B cell (primary cell): ENCODE measurements at regions not wholly inside any gene's neighbourhood (a gene's known extent, or its start where the extent isn't known, plus 50 kb on each side); places are given as distances from the start of the nearest gene placed in this dataset.

Experiments
- ATAC-seq: fragments of 200-7000 bp; cut with Tn5 transposase; one replicate; pipeline ENCODE4 v1.10.0; 2021; ENCODE audit warnings: low read depth, mild to moderate bottlenecking, moderate number of reproducible peaks, moderate library complexity
- CTCF ChIA-PET: fragments of 350-600 bp; sonication (Branson Sonifier 250); formaldehyde crosslinking; loops from one replicate; lab custom pipeline; 2021; ENCODE audit warnings: antibody characterized with exemption, inconsistent platforms; lab: Charles Lee
- POLR2A ChIA-PET: fragments of 350-600 bp; sonication (Branson Sonifier 250); formaldehyde crosslinking; loops from one replicate; lab custom pipeline; 2021; ENCODE audit warnings: antibody characterized with exemption; lab: Charles Lee
- DNase-seq: peaks from one replicate; pipeline ENCODE4 v3.0.0; 2013
- H2AFZ ChIP-seq: 2 replicates; pipeline ENCODE4 v1.6.1; 2012; ENCODE audit warnings: mild to moderate bottlenecking, low read depth, low read length; ENCODE audit not compliant: insufficient read depth, poor library complexity, severe bottlenecking
- H3K27ac ChIP-seq, 2 donors: 1 replicate in 1 of 2; 2 replicates in 1 of 2; pipeline ENCODE4 v1.5.1; 2012 to 2013; ENCODE audit warnings: low read length in 2 of 2, mild to moderate bottlenecking in 2 of 2, moderate library complexity in 1 of 2
- H3K27me3 ChIP-seq, 4 experiments: fragments of 200-600 bp in 1 of 4; sonication (generic) in 1 of 4; replicated peaks in 1 of 4; 1 replicate in 2 of 4; 2 replicates in 2 of 4; pipeline versions ENCODE4 v1.6.1 to v1.7.0; 2013 to 2016; ENCODE audit warnings: low read length in 3 of 4, mild to moderate bottlenecking in 2 of 4, mixed read lengths in 1 of 4, moderate library complexity in 1 of 4; ENCODE audit not compliant: insufficient read depth in 4 of 4, control insufficient read depth in 3 of 4; ENCODE audit errors: control extremely low read depth in 1 of 4
- H3K36me3 ChIP-seq, 2 experiments: replicated peaks in 1 of 2; 1 replicate in 1 of 2; 2 replicates in 1 of 2; pipeline versions ENCODE4 v1.6.1 to v1.7.1; 2013; ENCODE audit warnings: low read length in 1 of 2; ENCODE audit not compliant: insufficient read depth in 2 of 2, control insufficient read depth in 1 of 2; ENCODE audit errors: control extremely low read depth in 1 of 2, extremely low read depth in 1 of 2
- H3K4me1 ChIP-seq, 2 donors: fragments of 200-600 bp in 1 of 2; sonication (generic) in 1 of 2; 1 replicate in 1 of 2; 2 replicates in 1 of 2; pipeline versions ENCODE4 v1.5.1 to v1.6.1; 2013 to 2017; ENCODE audit warnings: low read length in 2 of 2; ENCODE audit not compliant: control insufficient read depth in 2 of 2, insufficient read depth in 2 of 2
- H3K4me2 ChIP-seq: replicated peaks from 2 replicates; pipeline ENCODE3; 2012; ENCODE audit warnings: mild to moderate bottlenecking, low read depth, low read length; ENCODE audit not compliant: poor library complexity, severe bottlenecking
- H3K4me3 ChIP-seq, 5 experiments: fragments of 200-600 bp in 1 of 5; sonication (generic) in 1 of 5; 1 replicate in 3 of 5; 2 replicates in 2 of 5; pipeline versions ENCODE4 v1.5.1 to v1.7.0; 2011 to 2016; ENCODE audit warnings: low read length in 4 of 5, mild to moderate bottlenecking in 4 of 5, low read depth in 2 of 5, control low read depth in 1 of 5, moderate library complexity in 1 of 5; ENCODE audit not compliant: insufficient read depth in 1 of 5; ENCODE audit errors: control extremely low read depth in 1 of 5, extremely low read depth in 1 of 5
- H3K79me2 ChIP-seq: fragments of 200-600 bp; sonication (generic); one replicate; pipeline ENCODE4 v1.6.0; 2016; ENCODE audit warnings: low read length; ENCODE audit not compliant: control insufficient read depth, insufficient read depth
- H3K9ac ChIP-seq: fragments of 200-600 bp; sonication (generic); 2 replicates; pipeline ENCODE4 v1.6.1; 2017; ENCODE audit warnings: mild to moderate bottlenecking, low read length, moderate library complexity
- H3K9me3 ChIP-seq, 3 donors: one replicate each; pipeline versions ENCODE4 v1.6.1 to v1.7.1; 2013; ENCODE audit warnings: low read length in 2 of 3; ENCODE audit not compliant: control insufficient read depth in 2 of 3, insufficient read depth in 1 of 3; ENCODE audit errors: control extremely low read depth in 1 of 3
- H4K20me1 ChIP-seq: 2 replicates; pipeline ENCODE4 v1.6.0; 2012; ENCODE audit warnings: mild to moderate bottlenecking, low read length; ENCODE audit not compliant: insufficient read depth, control insufficient read depth, poor library complexity, severe bottlenecking
- H3K27ac Mint-ChIP-seq: one replicate; pipeline ENCODE4 v1.8.0; 2021; ENCODE audit warnings: mixed read lengths
- H3K27me3 Mint-ChIP-seq: one replicate; pipeline ENCODE4 v1.8.0; 2021; ENCODE audit warnings: mixed read lengths
- H3K4me1 Mint-ChIP-seq: one replicate; pipeline ENCODE4 v1.8.0; 2021; ENCODE audit warnings: mixed read lengths
- H3K4me3 Mint-ChIP-seq: one replicate; pipeline ENCODE4 v1.8.0; 2021; ENCODE audit warnings: mixed read lengths
- H3K9me3 Mint-ChIP-seq: one replicate; pipeline ENCODE4 v1.8.0; 2022; ENCODE audit warnings: mixed read lengths; ENCODE audit not compliant: insufficient read depth
- CTCF ChIP-seq: fragments of 200-600 bp; IDR thresholded peaks from one replicate; pipeline ENCODE4 v1.8.0; 2022; ENCODE audit warnings: antibody characterized with exemption, mild to moderate bottlenecking
- EZH2 ChIP-seq: IDR thresholded peaks from 2 replicates; pipeline ENCODE4 v1.6.1; 2012; ENCODE audit warnings: borderline replicate concordance, low read depth, mild to moderate bottlenecking, moderate library complexity, low read length; ENCODE audit not compliant: insufficient read depth, poor library complexity, severe bottlenecking
- WGBS: methylation state at CpG from one replicate; pipeline ENCODE4 v1.1.5; 2013; ENCODE audit warnings: missing lambda C conversion rate; ENCODE audit not compliant: insufficient coverage; 5-methylcytosine and 5-hydroxymethylcytosine counted together
- intact Hi-C: fragments of 100-400 bp; cut with micrococcal nuclease; formaldehyde crosslinking; loops from one replicate; pipeline ENCODE4 v1.10.0; 2022

DNA sequence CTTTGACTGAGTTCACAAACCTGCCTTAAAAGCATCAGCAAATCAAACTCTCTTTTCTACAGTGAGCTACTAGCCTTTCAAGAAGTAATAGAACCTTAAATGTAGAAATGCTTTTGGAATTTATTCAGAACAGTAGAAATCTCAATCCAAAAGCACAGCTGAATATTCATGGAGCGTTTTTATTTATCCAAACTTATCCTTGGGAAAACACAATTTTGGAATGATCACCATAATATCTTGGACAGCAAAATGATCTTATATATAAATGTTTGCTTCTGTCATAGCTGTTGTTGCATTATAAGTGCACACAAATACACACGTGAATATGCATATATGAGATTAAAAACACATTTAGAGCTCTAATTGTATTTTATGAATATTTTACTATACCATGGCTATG is 747.3 kb upstream of the PIK3C3 start:
- Histone ChIP-seq H3K4me2 (no peak overlapping the region), H4K20me1 (no peaks in the 10 kb centered on the region), H3K9ac (no peak overlapping the region), H3K36me3 (no peaks in the 10 kb centered on the region), H3K79me2 (no peaks in the 10 kb centered on the region), H3K4me1 (no peaks in the 10 kb centered on the region), H3K4me3 (no peak overlapping the region), H2AFZ (no peak overlapping the region), H3K9me3 (no peaks in the 10 kb centered on the region), H3K27me3 (no peaks in the 10 kb centered on the region), H3K27ac (no peak overlapping the region)
- peaks cover under 1% of the 10 kb centered on the region for H3K9me3 Mint-ChIP-seq
- ATAC-seq: no peak
- no CpG with 5 or more reads among the region's 2 CpGs for WGBS
- H3K27ac Mint-ChIP-seq: no peak overlapping the region
- no peak for DNase-seq
- no peak for TF ChIP-seq CTCF
- TF ChIP-seq EZH2: no peak
- no peaks in the 10 kb centered on the region for H3K27me3 Mint-ChIP-seq
- POLR2A ChIA-PET: no interaction called here
- no peak overlapping the region for H3K4me3 Mint-ChIP-seq
- H3K4me1 Mint-ChIP-seq: no peaks in the 10 kb centered on the region
- intact Hi-C loops: no loop called here
- CTCF ChIA-PET: no interaction called here

GRCh38 chr18:41206341-41206830 is 748.6 kb upstream of the PIK3C3 start:
- Histone ChIP-seq H3K9me3 (no peaks in the 10 kb centered on the region), H3K79me2 (no peaks in the 10 kb centered on the region), H3K27ac (no peak overlapping the region), H2AFZ (no peak overlapping the region), H3K36me3 (no peaks in the 10 kb centered on the region), H3K9ac (no peak overlapping the region), H4K20me1 (no peaks in the 10 kb centered on the region), H3K4me3 (no peak overlapping the region), H3K4me2 (no peak overlapping the region), H3K27me3 (no peaks in the 10 kb centered on the region), H3K4me1 (no peaks in the 10 kb centered on the region)
- WGBS: 100% methylated on average over 2 of the region's 4 CpGs
- intact Hi-C loops: no loop called here
- Mint-ChIP-seq H3K9me3 (no peaks in the 10 kb centered on the region), H3K4me3 (no peak overlapping the region), H3K27ac (no peak overlapping the region), H3K27me3 (no peaks in the 10 kb centered on the region), H3K4me1 (no peaks in the 10 kb centered on the region)
- TF ChIP-seq EZH2: no peak
- TF ChIP-seq CTCF: no peak
- no peak for DNase-seq
- POLR2A ChIA-PET: no interaction called here
- CTCF ChIA-PET: no interaction called here
- no peak for ATAC-seq
